Activated effector memory CD4-positive, alpha-beta T cell treated with Interleukin-2 at 50 U/mL for 16 hours (primary cell): ENCODE measurements at regions not wholly inside any gene's neighbourhood (a gene's known extent, or its start where the extent isn't known, plus 50 kb on each side); places are given as distances from the start of the nearest gene placed in this dataset.

Experiments used
- DNase-seq: peaks from one replicate; pipeline ENCODE4 v3.0.0-alpha.2; 2020

- no peak for DNase-seq
Observed at GRCh38 chr1:201689647-201690046, 139.3 kb upstream of the IPO9 start.

- no peak for DNase-seq
Observed at GRCh38 chr1:201690528-201690927, 138.4 kb upstream of the IPO9 start.

- no peak for DNase-seq
Observed at GRCh38 chr1:201691716-201692554, 137.0 kb upstream of the IPO9 start.

- DNase-seq: no peak
Observed at GRCh38 chr1:201692555-201693394, 136.2 kb upstream of the IPO9 start.

- no peak for DNase-seq
Observed at GRCh38 chr1:201693890-201694607, 134.9 kb upstream of the IPO9 start.

GRCh38 chr1:201694608-201695335 lies 134.2 kb upstream of the IPO9 start:
- DNase-seq: no peak

GRCh38 chr1:201695607-201696006 lies 133.3 kb upstream of the IPO9 start:
- DNase-seq: no peak

GRCh38 chr1:201696217-201696761 lies 132.7 kb upstream of the IPO9 start:
- no peak for DNase-seq

- DNase-seq: no peak
Observed at GRCh38 chr1:201697174-201697573, 131.8 kb upstream of the IPO9 start.

GRCh38 chr1:201701831-201702230 lies 127.1 kb upstream of the IPO9 start:
- DNase-seq: no peak

GRCh38 chr1:201702936-201703335 lies 126.0 kb upstream of the IPO9 start:
- no peak for DNase-seq

- DNase-seq: peak; percentile 23
Observed at GRCh38 chr1:201703621-201704438, 125.1 kb upstream of the IPO9 start.

- no peak for DNase-seq
Observed at GRCh38 chr1:201704439-201704792, 124.5 kb upstream of the IPO9 start.

GRCh38 chr1:201705389-201705788 lies 123.6 kb upstream of the IPO9 start:
- DNase-seq: no peak

GRCh38 chr1:201706109-201706508 lies 122.8 kb upstream of the IPO9 start:
- no peak for DNase-seq

- DNase-seq: no peak
Observed at GRCh38 chr1:201707027-201707426, 121.9 kb upstream of the IPO9 start.

GRCh38 chr1:201707656-201708055 lies 121.3 kb upstream of the IPO9 start:
- no peak for DNase-seq

- no peak for DNase-seq
Observed at GRCh38 chr1:201708085-201708512, 120.9 kb upstream of the IPO9 start.

GRCh38 chr1:201708691-201709090 lies 120.3 kb upstream of the IPO9 start:
- no peak for DNase-seq

- DNase-seq: peak; percentile 10
Observed at GRCh38 chr1:201709564-201710295, 119.2 kb upstream of the IPO9 start.
